IMR-90 (cell line): ENCODE measurements at regions not wholly inside any gene's neighbourhood (a gene's known extent, or its start where the extent isn't known, plus 50 kb on each side); places are given as distances from the start of the nearest gene placed in this dataset.

Experiments
- ATAC-seq: fragments of 200-7000 bp; cut with Tn5 transposase; 2 replicates; pipeline ENCODE4 v1.9.1; 2020; ENCODE audit warnings: low read depth, mild to moderate bottlenecking, moderate library complexity
- BruUV-seq: library from RNA; stranded (reverse); fragments of 400-500 nt; replicated peaks from 2 replicates; lab custom pipeline; 2021; lab: Mats Ljungman, UMichigan
- CTCF ChIA-PET: fragments of 300-600 bp; formaldehyde crosslinking; extraction: SDS; loops from one replicate; lab custom pipeline; 2021; ENCODE audit warnings: antibody characterized with exemption; lab: Yijun Ruan, JAX
- POLR2A ChIA-PET: fragments of 300-600 bp; sonication (Branson Sonifier 250); formaldehyde crosslinking; loops from one replicate; lab custom pipeline; 2022; ENCODE audit warnings: antibody characterized with exemption; ENCODE audit not compliant: unreplicated experiment; lab: Charles Lee
- DNase-seq: peaks from one replicate; pipeline ENCODE4 v3.0.0; 2013
- H2AFZ ChIP-seq: replicated peaks from 2 replicates; pipeline ENCODE3; 2013; ENCODE audit warnings: low read length, mild to moderate bottlenecking; ENCODE audit not compliant: poor library complexity
- H2AK5ac ChIP-seq: 2 replicates; pipeline ENCODE4 v1.6.1; 2013; ENCODE audit warnings: low read depth, low read length, inconsistent platforms
- H2AK9ac ChIP-seq: replicated peaks from 2 replicates; pipeline ENCODE3; 2013; ENCODE audit warnings: mild to moderate bottlenecking, low read depth, low read length, moderate library complexity; ENCODE audit not compliant: poor library complexity
- H2BK120ac ChIP-seq: 2 replicates; pipeline ENCODE4 v1.6.1; 2013; ENCODE audit warnings: low read depth, low read length, inconsistent platforms
- H2BK15ac ChIP-seq: 3 replicates; pipeline ENCODE4 v1.6.1; 2013; ENCODE audit warnings: low read depth, low read length, inconsistent platforms
- H2BK20ac ChIP-seq: 2 replicates; pipeline ENCODE4 v1.6.1; 2013; ENCODE audit warnings: low read depth, mild to moderate bottlenecking, inconsistent platforms, low read length, moderate library complexity
- H2BK5ac ChIP-seq: 2 replicates; pipeline ENCODE4 v1.6.1; 2013; ENCODE audit warnings: mild to moderate bottlenecking, low read depth, low read length, inconsistent platforms; ENCODE audit not compliant: poor library complexity, severe bottlenecking
- H3K14ac ChIP-seq: replicated peaks from 2 replicates; pipeline ENCODE4 v1.6.1; 2013; ENCODE audit warnings: low read depth, low read length, inconsistent platforms
- H3K18ac ChIP-seq: 2 replicates; pipeline ENCODE4 v1.6.1; 2013; ENCODE audit warnings: low read depth, low read length, control low read depth
- H3K23ac ChIP-seq: 2 replicates; pipeline ENCODE4 v1.6.1; 2013; ENCODE audit warnings: low read depth, low read length, inconsistent platforms
- H3K27ac ChIP-seq: 2 replicates; pipeline ENCODE4 v1.5.1; 2013; ENCODE audit warnings: mild to moderate bottlenecking, control low read depth, low read length; ENCODE audit not compliant: insufficient read depth
- H3K27me3 ChIP-seq: 2 replicates; pipeline ENCODE4 v1.6.1; 2013; ENCODE audit warnings: low read length; ENCODE audit not compliant: control insufficient read depth, insufficient read depth
- H3K36me3 ChIP-seq: 2 replicates; pipeline ENCODE4 v1.6.1; 2013; ENCODE audit warnings: low read length, mixed read lengths; ENCODE audit not compliant: control insufficient read depth, insufficient read depth
- H3K4ac ChIP-seq: 2 replicates; pipeline ENCODE4 v1.6.1; 2013; ENCODE audit warnings: low read depth, low read length, inconsistent platforms
- H3K4me1 ChIP-seq: 2 replicates; pipeline ENCODE4 v1.6.1; 2013; ENCODE audit warnings: low read length, mixed read lengths; ENCODE audit not compliant: control insufficient read depth, insufficient read depth
- H3K4me2 ChIP-seq: 2 replicates; pipeline ENCODE4 v1.6.1; 2013; ENCODE audit warnings: low read depth, mild to moderate bottlenecking, control low read depth, low read length, moderate library complexity
- H3K4me3 ChIP-seq: 2 replicates; pipeline ENCODE4 v1.5.1; 2013; ENCODE audit warnings: low read depth, mild to moderate bottlenecking, control low read depth, low read length, moderate library complexity; ENCODE audit not compliant: insufficient read depth
- H3K56ac ChIP-seq: 2 replicates; pipeline ENCODE4 v1.6.1; 2013; ENCODE audit warnings: low read length, inconsistent platforms; ENCODE audit not compliant: insufficient read depth; ENCODE audit errors: extremely low read depth
- H3K79me1 ChIP-seq, 2 experiments: 2 replicates each; pipeline ENCODE4 v1.6.1; 2013; ENCODE audit warnings: low read length in 2 of 2, inconsistent platforms in 1 of 2, low read depth in 1 of 2
- H3K9ac ChIP-seq: 2 replicates; pipeline ENCODE4 v1.6.1; 2013; ENCODE audit warnings: low read depth, low read length, control low read depth
- H3K9me1 ChIP-seq: 2 replicates; pipeline ENCODE4 v1.6.1; 2013; ENCODE audit warnings: low read length, inconsistent platforms; ENCODE audit not compliant: insufficient read depth
- H3K9me3 ChIP-seq: 2 replicates; pipeline ENCODE4 v1.6.1; 2013; ENCODE audit warnings: low read length; ENCODE audit not compliant: control insufficient read depth, insufficient read depth
- H4K20me1 ChIP-seq: 2 replicates; pipeline ENCODE4 v1.6.1; 2013; ENCODE audit warnings: low read length, inconsistent platforms; ENCODE audit not compliant: insufficient read depth
- H4K5ac ChIP-seq: 2 replicates; pipeline ENCODE4 v1.6.1; 2013; ENCODE audit warnings: mild to moderate bottlenecking, low read depth, low read length, control low read depth
- H4K8ac ChIP-seq, 2 experiments: 2 replicates each; pipeline ENCODE4 v1.6.1; 2013; ENCODE audit warnings: low read depth in 2 of 2, low read length in 2 of 2, control low read depth in 1 of 2, inconsistent platforms in 1 of 2
- H4K91ac ChIP-seq: 2 replicates; pipeline ENCODE4 v1.6.1; 2013; ENCODE audit warnings: low read depth, low read length, inconsistent platforms; ENCODE audit not compliant: insufficient read depth
- BHLHE40 ChIP-seq: fragments of 150-350 bp; IDR thresholded peaks from 2 replicates; pipeline ENCODE4 v1.6.1; 2016; ENCODE audit warnings: mild to moderate bottlenecking, low read depth, low read length
- CEBPB ChIP-seq: IDR thresholded peaks from 2 replicates; pipeline ENCODE4 v1.6.1; 2012; ENCODE audit warnings: low read depth, low read length, improper control_type of control experiment
- MAZ ChIP-seq: IDR thresholded peaks from 2 replicates; pipeline ENCODE4 v1.6.1; 2012; ENCODE audit warnings: low read depth, mild to moderate bottlenecking, low read length, improper control_type of control experiment, moderate library complexity, borderline replicate concordance
- MXI1 ChIP-seq: IDR thresholded peaks from 2 replicates; pipeline ENCODE4 v1.6.1; 2012; ENCODE audit warnings: low read depth, mild to moderate bottlenecking, low read length, moderate library complexity, borderline replicate concordance
- RCOR1 ChIP-seq: IDR thresholded peaks from 2 replicates; pipeline ENCODE4 v1.6.1; 2012; ENCODE audit warnings: mild to moderate bottlenecking, low read length, improper control_type of control experiment; ENCODE audit not compliant: insufficient replicate concordance
- WGBS, 2 experiments: methylation state at CpG; one replicate each; pipeline versions ENCODE4 v1.1.5 to v1.1.7; 2013; ENCODE audit warnings: missing lambda C conversion rate in 2 of 2; ENCODE audit not compliant: insufficient read length in 1 of 2; ENCODE audit errors: extremely low coverage in 2 of 2; 5-methylcytosine and 5-hydroxymethylcytosine counted together
- dilution Hi-C: fragments of 300-500 bp; cut with HindIII; formaldehyde crosslinking; loops from one replicate; pipeline ENCODE4 v1.14.3; 2018; ENCODE audit warnings: low sequenced_read_pairs; ENCODE audit not compliant: unreplicated experiment
- in situ Hi-C: fragments of 300-500 bp; cut with MboI; formaldehyde crosslinking; loops from 3 replicates; pipeline ENCODE4 v1.14.3; 2019; ENCODE audit warnings: low sequenced_read_pairs, inconsistent platforms, mixed read lengths
- intact Hi-C: fragments of 100-400 bp; cut with micrococcal nuclease; formaldehyde crosslinking; loops from 2 replicates; pipeline ENCODE4 v1.10.0; 2022
- TF ChIP-seq, protein P1 (sequence below): fragments of 150-350 bp; IDR thresholded peaks from 2 replicates; pipeline ENCODE4 v1.6.1; 2016; ENCODE audit warnings: low read depth, mild to moderate bottlenecking, low read length, moderate library complexity, borderline replicate concordance

DNA sequence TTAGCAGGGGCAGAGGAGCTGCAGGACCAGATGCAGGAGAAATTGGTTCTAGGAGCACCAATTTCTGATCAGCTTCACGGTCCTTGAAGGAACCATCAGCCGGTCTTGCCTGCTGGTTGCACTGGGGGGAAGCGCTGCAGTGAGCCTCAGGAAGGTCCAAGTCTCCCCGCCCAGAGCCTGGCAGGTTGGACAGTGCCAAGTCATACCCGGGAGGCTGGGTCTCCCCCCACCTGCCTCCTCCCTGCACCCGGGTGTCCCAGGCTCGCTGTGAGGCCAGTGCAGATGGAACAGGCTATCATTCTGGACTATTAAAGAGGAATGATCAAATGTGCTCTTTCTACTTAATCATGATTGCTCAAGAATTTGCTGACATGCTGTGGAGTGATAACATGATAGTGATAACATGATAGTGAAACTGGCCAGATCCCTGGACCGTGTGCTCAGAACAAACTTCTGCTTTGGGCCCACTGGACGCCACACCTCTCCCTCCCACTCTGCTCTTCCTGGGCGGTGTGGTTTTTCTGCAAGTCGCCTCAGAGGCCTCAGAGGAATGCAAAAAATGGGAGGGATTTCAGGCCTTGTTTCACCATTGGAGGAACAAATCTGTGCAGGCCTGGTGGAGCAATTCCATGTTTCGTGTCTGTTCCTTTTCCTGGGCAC is 236.0 kb downstream of the IRF8 start:
- TF ChIP-seq RCOR1, result no peak
- no peak for TF ChIP-seq MXI1
- peak; percentile 55 for TF ChIP-seq CEBPB
- TF ChIP-seq MAZ, result no peak
- TF ChIP-seq BHLHE40, result no peak
- TF ChIP-seq, protein P1, sequence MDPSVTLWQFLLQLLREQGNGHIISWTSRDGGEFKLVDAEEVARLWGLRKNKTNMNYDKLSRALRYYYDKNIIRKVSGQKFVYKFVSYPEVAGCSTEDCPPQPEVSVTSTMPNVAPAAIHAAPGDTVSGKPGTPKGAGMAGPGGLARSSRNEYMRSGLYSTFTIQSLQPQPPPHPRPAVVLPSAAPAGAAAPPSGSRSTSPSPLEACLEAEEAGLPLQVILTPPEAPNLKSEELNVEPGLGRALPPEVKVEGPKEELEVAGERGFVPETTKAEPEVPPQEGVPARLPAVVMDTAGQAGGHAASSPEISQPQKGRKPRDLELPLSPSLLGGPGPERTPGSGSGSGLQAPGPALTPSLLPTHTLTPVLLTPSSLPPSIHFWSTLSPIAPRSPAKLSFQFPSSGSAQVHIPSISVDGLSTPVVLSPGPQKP, result no peak
- intact Hi-C loops, result no loop called here

More for the DNA sequence above, 236.0 kb downstream of the IRF8 start:
- Histone ChIP-seq H3K4me2 (no peak overlapping the region), H3K23ac (no peak overlapping the region), H4K5ac (no peak overlapping the region; the same call in 1 of the 2 replicates), H3K9me1 (no peaks in the 10 kb centered on the region; the same call in 1 of the 2 replicates), H3K4me3 (no peak overlapping the region), H2BK120ac (no peak overlapping the region), H3K36me3 (no peaks in the 10 kb centered on the region), H3K9ac (no peak overlapping the region), H4K20me1 (no peaks in the 10 kb centered on the region), H4K91ac (no peak overlapping the region), H2AK5ac (0 out of 2 replicates have a peak overlapping the region, but pooled peaks have one; percentile 3), H2BK15ac (no peak overlapping the region; the same call in 2 of the 3 replicates), H4K8ac (peak overlapping the region in 1 of 2 experiments; percentile 52; a peak in 1 of 4 replicates), H3K56ac (no peak overlapping the region), H3K4ac (no peak overlapping the region; the same call in 1 of the 2 replicates), H3K27me3 (no peaks in the 10 kb centered on the region; the same call in 1 of the 2 replicates), H2BK20ac (no peak overlapping the region), H2AFZ (peak overlapping the region; percentile 63), H3K9me3 (peaks cover 5% of the 10 kb centered on the region), H2AK9ac (peak overlapping the region; percentile 60), H2BK5ac (no peak overlapping the region), H3K79me1 (no peaks in the 10 kb centered on the region), H3K18ac (no peak overlapping the region), H3K27ac (no peak overlapping the region), H3K4me1 (peaks cover 3% of the 10 kb centered on the region; the same call in 1 of the 2 replicates), H3K14ac (no peak overlapping the region)
- CTCF ChIA-PET, result no interaction called here
- POLR2A ChIA-PET, result no interaction called here
- no TSS peak for BruUV-seq
- peak; percentile 88 for ATAC-seq
- in situ Hi-C loops, result no loop called here
- peak; percentile 41 for DNase-seq
- dilution Hi-C loops, result no loop called here
- 100% methylated on average over 1 of the region's 12 CpGs; no CpG with 5 or more reads in 1 of the 2 experiments for WGBS, 2 experiments
